ENCODE measurements at regions not wholly inside any gene's neighbourhood (a gene's known extent, or its start where the extent isn't known, plus 50 kb on each side); places are given as distances from the start of the nearest gene placed in this dataset.

DNA sequence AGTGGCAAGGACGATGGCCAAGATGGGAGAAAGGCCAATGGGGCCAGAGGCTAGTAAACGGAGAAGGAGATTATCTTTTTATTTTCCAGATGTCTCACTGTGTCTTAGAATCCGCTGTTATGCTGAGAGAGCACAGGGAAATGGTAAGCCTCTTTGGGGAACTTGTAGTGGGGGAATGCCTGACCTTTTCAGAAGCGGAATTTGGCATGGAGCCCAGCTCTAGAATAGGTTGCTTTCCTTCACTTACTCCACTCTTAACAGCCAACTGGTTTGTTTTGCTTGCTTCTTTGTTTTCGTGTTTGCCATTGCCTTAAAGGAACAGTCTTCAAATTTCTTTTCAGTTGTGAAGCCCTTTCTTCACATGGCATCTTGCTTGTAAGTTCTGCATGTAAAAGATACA lies 316.2 kb upstream of the THRB start:
- TF ChIP-seq ZNF366 (tag by site-specific recombination; conservative IDR thresholded peaks at IDR 0.05) = no peak
- TF ChIP-seq, protein P1, sequence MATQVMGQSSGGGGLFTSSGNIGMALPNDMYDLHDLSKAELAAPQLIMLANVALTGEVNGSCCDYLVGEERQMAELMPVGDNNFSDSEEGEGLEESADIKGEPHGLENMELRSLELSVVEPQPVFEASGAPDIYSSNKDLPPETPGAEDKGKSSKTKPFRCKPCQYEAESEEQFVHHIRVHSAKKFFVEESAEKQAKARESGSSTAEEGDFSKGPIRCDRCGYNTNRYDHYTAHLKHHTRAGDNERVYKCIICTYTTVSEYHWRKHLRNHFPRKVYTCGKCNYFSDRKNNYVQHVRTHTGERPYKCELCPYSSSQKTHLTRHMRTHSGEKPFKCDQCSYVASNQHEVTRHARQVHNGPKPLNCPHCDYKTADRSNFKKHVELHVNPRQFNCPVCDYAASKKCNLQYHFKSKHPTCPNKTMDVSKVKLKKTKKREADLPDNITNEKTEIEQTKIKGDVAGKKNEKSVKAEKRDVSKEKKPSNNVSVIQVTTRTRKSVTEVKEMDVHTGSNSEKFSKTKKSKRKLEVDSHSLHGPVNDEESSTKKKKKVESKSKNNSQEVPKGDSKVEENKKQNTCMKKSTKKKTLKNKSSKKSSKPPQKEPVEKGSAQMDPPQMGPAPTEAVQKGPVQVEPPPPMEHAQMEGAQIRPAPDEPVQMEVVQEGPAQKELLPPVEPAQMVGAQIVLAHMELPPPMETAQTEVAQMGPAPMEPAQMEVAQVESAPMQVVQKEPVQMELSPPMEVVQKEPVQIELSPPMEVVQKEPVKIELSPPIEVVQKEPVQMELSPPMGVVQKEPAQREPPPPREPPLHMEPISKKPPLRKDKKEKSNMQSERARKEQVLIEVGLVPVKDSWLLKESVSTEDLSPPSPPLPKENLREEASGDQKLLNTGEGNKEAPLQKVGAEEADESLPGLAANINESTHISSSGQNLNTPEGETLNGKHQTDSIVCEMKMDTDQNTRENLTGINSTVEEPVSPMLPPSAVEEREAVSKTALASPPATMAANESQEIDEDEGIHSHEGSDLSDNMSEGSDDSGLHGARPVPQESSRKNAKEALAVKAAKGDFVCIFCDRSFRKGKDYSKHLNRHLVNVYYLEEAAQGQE (tag by site-specific recombination; IDR thresholded peaks at IDR 0.05) = no peak
- TF ChIP-seq ZNF274 (IDR thresholded peaks at IDR 0.05; ENCODE audit: low read length) = no peak
- TF ChIP-seq ZNF274 (tag by site-specific recombination; IDR thresholded peaks at IDR 0.05; ENCODE audit: borderline replicate concordance) = no peak
- TF ChIP-seq, protein P2, sequence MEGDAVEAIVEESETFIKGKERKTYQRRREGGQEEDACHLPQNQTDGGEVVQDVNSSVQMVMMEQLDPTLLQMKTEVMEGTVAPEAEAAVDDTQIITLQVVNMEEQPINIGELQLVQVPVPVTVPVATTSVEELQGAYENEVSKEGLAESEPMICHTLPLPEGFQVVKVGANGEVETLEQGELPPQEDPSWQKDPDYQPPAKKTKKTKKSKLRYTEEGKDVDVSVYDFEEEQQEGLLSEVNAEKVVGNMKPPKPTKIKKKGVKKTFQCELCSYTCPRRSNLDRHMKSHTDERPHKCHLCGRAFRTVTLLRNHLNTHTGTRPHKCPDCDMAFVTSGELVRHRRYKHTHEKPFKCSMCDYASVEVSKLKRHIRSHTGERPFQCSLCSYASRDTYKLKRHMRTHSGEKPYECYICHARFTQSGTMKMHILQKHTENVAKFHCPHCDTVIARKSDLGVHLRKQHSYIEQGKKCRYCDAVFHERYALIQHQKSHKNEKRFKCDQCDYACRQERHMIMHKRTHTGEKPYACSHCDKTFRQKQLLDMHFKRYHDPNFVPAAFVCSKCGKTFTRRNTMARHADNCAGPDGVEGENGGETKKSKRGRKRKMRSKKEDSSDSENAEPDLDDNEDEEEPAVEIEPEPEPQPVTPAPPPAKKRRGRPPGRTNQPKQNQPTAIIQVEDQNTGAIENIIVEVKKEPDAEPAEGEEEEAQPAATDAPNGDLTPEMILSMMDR (tag by site-specific recombination; IDR thresholded peaks at IDR 0.05) = no peak
- no peak for TF ChIP-seq ZNF501 (tag by site-specific recombination; IDR thresholded peaks at IDR 0.05)
- no peak for TF ChIP-seq ZNF37A (tag by site-specific recombination; IDR thresholded peaks at IDR 0.05)

Measured in HEK293 (cell line).